ENCODE measurements at regions not wholly inside any gene's neighbourhood (a gene's known extent, or its start where the extent isn't known, plus 50 kb on each side); places are given as distances from the start of the nearest gene placed in this dataset.

- no peak for TF ChIP-seq POLR2AphosphoS5 (IDR thresholded peaks at IDR 0.05; ENCODE audit: low read depth)
- TF ChIP-seq, protein P1, sequence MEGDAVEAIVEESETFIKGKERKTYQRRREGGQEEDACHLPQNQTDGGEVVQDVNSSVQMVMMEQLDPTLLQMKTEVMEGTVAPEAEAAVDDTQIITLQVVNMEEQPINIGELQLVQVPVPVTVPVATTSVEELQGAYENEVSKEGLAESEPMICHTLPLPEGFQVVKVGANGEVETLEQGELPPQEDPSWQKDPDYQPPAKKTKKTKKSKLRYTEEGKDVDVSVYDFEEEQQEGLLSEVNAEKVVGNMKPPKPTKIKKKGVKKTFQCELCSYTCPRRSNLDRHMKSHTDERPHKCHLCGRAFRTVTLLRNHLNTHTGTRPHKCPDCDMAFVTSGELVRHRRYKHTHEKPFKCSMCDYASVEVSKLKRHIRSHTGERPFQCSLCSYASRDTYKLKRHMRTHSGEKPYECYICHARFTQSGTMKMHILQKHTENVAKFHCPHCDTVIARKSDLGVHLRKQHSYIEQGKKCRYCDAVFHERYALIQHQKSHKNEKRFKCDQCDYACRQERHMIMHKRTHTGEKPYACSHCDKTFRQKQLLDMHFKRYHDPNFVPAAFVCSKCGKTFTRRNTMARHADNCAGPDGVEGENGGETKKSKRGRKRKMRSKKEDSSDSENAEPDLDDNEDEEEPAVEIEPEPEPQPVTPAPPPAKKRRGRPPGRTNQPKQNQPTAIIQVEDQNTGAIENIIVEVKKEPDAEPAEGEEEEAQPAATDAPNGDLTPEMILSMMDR (IDR thresholded peaks at IDR 0.05; ENCODE audit: insufficient read depth, low read length), result no peak
- TF ChIP-seq, protein P2, sequence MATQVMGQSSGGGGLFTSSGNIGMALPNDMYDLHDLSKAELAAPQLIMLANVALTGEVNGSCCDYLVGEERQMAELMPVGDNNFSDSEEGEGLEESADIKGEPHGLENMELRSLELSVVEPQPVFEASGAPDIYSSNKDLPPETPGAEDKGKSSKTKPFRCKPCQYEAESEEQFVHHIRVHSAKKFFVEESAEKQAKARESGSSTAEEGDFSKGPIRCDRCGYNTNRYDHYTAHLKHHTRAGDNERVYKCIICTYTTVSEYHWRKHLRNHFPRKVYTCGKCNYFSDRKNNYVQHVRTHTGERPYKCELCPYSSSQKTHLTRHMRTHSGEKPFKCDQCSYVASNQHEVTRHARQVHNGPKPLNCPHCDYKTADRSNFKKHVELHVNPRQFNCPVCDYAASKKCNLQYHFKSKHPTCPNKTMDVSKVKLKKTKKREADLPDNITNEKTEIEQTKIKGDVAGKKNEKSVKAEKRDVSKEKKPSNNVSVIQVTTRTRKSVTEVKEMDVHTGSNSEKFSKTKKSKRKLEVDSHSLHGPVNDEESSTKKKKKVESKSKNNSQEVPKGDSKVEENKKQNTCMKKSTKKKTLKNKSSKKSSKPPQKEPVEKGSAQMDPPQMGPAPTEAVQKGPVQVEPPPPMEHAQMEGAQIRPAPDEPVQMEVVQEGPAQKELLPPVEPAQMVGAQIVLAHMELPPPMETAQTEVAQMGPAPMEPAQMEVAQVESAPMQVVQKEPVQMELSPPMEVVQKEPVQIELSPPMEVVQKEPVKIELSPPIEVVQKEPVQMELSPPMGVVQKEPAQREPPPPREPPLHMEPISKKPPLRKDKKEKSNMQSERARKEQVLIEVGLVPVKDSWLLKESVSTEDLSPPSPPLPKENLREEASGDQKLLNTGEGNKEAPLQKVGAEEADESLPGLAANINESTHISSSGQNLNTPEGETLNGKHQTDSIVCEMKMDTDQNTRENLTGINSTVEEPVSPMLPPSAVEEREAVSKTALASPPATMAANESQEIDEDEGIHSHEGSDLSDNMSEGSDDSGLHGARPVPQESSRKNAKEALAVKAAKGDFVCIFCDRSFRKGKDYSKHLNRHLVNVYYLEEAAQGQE (IDR thresholded peaks at IDR 0.05; ENCODE audit: insufficient replicate concordance, low read depth), result no peak
These were observed 372.3 kb upstream of the NRP1 start for GRCh38 chr10:33706746-33707145.

Measured in HL-60 (cell line).